Ramos (cell line): ENCODE measurements at regions not wholly inside any gene's neighbourhood (a gene's known extent, or its start where the extent isn't known, plus 50 kb on each side); places are given as distances from the start of the nearest gene placed in this dataset.
"Not testable (repeated sequence)": the region's sequence is repeated elsewhere in the genome, so short reads cannot be mapped to it uniquely, and the experiment has no call there.

ENCODE experiments used
- in situ Hi-C: fragments of 300-500 bp; cut with MboI; formaldehyde crosslinking; loops from one replicate; pipeline ENCODE4 v1.14.3; 2022; ENCODE audit warnings: low sequenced_read_pairs; ENCODE audit not compliant: unreplicated experiment

- in situ Hi-C loops: no loop called here
Observed at GRCh38 chr16:59558679-59559078, 824.6 kb upstream of the GOT2 start.

GRCh38 chr16:59552164-59552563 lies 818.0 kb upstream of the GOT2 start:
- in situ Hi-C loops: no loop called here

GRCh38 chr16:59545721-59546120 lies 811.6 kb upstream of the GOT2 start:
- in situ Hi-C loops: no loop called here

- in situ Hi-C loops: no loop called here
Observed at GRCh38 chr16:59543641-59544040, 809.5 kb upstream of the GOT2 start.

- in situ Hi-C loops: no loop called here
Observed at GRCh38 chr16:59540621-59541020, 806.5 kb upstream of the GOT2 start.

GRCh38 chr16:59535298-59535697 lies 801.2 kb upstream of the GOT2 start:
- in situ Hi-C loops: no loop called here

- in situ Hi-C loops: no loop called here
Observed at GRCh38 chr16:59527206-59527997, 793.3 kb upstream of the GOT2 start.

GRCh38 chr16:59522826-59523225 lies 788.7 kb upstream of the GOT2 start:
- in situ Hi-C loops: no loop called here

- in situ Hi-C loops: not testable (repeated sequence)
Observed at GRCh38 chr16:59518721-59519120, 784.6 kb upstream of the GOT2 start.

GRCh38 chr16:59514651-59515050 lies 780.5 kb upstream of the GOT2 start:
- in situ Hi-C loops: no loop called here

GRCh38 chr16:59510008-59510424 lies 775.9 kb upstream of the GOT2 start:
- in situ Hi-C loops: no loop called here

- in situ Hi-C loops: no loop called here
Observed at GRCh38 chr16:59500601-59501000, 766.5 kb upstream of the GOT2 start.

- in situ Hi-C loops: no loop called here
Observed at GRCh38 chr16:59487067-59487466, 753.0 kb upstream of the GOT2 start.

GRCh38 chr16:59484833-59485516 lies 750.9 kb upstream of the GOT2 start:
- in situ Hi-C loops: no loop called here

- in situ Hi-C loops: no loop called here
Observed at GRCh38 chr16:59478838-59479237, 744.7 kb upstream of the GOT2 start.

- in situ Hi-C loops: no loop called here
Observed at GRCh38 chr16:59470556-59470955, 736.4 kb upstream of the GOT2 start.

- in situ Hi-C loops: no loop called here
Observed at GRCh38 chr16:59469266-59469665, 735.1 kb upstream of the GOT2 start.

GRCh38 chr16:59463776-59464175 lies 729.7 kb upstream of the GOT2 start:
- in situ Hi-C loops: no loop called here

- in situ Hi-C loops: no loop called here
Observed at GRCh38 chr16:59459806-59460205, 725.7 kb upstream of the GOT2 start.

GRCh38 chr16:59455497-59455896 lies 721.4 kb upstream of the GOT2 start:
- in situ Hi-C loops: no loop called here

GRCh38 chr16:59450513-59450912 lies 716.4 kb upstream of the GOT2 start:
- in situ Hi-C loops: not testable (repeated sequence)

- in situ Hi-C loops: no loop called here
Observed at GRCh38 chr16:59440502-59440901, 706.4 kb upstream of the GOT2 start.
